ENCODE measurements at regions not wholly inside any gene's neighbourhood (a gene's known extent, or its start where the extent isn't known, plus 50 kb on each side); places are given as distances from the start of the nearest gene placed in this dataset.

DNA sequence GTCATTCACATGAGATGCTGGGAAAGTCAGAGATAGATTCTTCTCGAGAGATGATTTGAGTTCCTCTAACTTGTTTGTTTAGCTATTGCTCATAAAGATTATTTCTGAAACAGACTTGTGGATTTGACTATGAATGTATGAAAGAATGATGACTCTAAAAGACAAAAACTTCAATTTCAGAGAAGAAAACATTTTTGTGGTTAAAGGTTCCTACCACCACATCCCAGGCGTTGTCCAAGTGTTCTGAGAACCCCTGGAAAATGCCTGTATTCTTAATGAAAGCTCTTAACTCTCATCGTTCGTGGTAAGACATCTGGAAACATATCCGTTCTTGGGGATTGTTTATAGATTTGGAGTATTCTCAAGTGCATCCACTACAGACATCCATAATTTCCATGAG is 228.7 kb downstream of the BARHL2 start:
- no peak for DNase-seq

DNA sequence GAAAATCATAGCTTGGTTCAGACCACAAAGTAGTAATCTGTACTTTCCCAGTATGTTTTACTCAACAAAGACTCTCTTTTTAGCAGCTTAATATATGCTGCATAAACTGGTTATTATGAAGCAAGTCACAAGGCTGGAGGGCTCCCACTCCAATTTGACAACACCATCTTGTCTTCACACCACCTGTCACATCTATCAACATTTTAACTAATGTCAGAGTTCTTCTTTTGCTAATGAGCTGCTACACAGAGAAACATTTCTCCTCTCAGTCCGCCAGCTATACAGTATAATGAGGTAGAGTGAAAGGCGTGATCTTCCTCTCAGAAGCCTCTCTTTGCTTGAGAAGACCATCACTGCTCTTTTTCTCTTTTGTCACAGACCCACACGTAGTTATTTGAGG is 230.1 kb downstream of the BARHL2 start:
- DNase-seq, result no peak

DNA sequence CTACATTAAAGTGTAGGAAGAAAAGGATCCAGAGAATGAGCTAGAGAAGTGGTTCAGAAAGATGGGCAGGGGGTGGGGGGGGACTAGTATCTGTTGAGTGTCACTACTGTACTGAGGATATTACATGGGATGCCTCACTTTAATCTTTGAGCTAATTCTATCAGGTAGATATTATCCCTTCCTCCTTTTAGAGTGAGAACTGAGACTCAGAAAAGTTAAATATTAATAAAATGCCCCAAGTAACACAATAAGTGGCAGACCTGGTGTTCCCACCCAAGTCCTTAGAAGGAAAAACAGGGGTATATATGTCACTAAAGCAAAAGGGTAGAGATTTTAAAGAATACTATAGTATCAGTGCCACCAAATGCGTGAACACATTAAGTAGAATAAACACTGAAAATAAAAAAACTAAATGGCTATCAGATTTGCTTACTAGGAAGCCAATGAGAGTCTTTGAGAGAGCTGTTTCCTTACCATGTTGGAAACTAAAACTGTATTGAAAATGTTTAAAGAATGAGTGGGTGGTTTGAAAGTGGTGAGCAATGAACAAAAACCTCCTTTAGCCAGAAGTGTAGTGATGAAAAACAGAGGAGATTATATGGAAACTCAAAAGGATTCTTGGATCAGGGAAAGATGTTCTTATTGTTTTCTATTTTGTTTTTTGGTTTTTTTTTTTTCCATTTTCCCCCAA is 230.8 kb downstream of the BARHL2 start:
- no peak for DNase-seq

DNA sequence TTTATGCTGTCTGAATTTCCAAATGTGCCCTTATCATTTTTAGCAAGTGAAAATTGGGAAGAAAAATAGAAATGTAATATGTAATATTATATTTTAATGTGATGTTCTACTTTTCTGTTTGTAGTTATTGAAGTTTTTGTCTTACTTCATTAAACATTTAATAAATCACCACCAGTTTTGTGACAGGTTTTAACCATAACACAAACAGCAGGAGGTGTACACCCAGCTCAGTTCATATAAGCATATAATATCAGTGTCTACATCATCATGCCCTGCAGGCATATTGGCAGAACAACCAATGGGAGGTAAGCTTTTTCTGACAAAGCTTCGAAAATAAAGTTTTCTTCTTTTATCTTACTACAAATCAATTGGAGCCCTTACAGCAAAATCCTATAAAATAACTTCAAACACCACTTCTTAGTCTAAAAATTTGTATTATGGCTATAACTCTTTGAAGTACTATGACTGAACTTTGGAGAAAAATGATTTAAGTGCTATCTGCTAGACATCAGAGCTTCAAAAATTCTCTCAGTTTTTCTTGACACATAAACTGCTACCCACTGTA is 236.7 kb downstream of the BARHL2 start:
- no peak for DNase-seq

DNA sequence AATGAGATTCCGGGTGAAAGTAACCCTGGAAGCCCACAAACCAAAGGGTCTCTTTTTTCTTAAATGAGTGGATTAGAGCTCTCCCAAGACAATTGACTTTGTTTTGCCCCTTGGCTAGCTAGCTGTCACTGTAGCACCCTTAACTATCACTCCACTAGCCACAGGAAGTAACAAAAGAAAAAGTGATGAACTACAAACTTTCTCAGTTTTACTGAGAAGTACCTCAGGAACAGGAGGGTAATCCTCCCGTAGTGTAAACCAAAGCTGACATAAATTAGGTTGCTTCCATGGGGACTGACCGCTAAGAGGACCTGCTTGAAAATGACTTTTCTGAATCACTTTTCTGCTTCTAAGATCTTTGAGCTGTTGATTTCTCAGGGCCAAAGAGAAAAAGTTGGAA is 240.1 kb downstream of the BARHL2 start:
- DNase-seq, result no peak

DNA sequence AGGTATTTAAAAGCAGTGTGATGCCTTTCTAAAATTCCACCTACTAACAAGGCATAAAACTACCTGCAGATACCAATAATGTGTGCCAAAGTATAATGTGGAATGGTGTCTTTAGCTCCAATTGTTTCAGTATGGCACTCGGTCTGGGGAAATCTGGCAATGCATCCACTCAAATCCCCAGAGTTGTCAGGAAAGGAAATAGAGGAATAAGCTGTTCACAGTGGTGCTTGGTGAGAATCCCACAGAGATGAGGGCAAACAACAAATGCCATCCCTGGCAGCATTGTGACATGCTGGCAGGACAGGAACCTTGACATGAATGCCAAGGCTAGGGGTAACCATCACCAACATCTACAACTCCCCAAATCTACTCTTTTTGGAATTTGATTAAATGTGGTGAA is 240.7 kb downstream of the BARHL2 start:
- no peak for DNase-seq

DNA sequence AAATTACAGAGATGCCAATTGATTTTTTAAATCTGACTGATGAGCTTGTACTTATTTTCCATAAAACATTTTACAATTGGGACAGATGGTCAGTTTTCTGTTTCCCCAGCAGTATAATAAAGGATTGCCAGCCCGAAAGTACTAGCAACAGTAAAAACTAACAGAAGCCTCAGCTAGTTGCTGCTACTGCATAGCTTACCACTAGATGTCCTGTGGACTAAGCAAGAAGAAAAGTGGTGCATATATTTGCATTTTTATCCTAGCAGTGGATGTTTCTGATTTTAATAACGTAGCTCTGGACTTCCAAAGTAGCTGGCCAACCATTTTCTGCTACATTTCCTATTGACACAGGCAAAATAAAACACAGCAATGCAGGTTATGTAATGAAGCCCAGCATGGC is 241.5 kb downstream of the BARHL2 start:
- no peak for DNase-seq

DNA sequence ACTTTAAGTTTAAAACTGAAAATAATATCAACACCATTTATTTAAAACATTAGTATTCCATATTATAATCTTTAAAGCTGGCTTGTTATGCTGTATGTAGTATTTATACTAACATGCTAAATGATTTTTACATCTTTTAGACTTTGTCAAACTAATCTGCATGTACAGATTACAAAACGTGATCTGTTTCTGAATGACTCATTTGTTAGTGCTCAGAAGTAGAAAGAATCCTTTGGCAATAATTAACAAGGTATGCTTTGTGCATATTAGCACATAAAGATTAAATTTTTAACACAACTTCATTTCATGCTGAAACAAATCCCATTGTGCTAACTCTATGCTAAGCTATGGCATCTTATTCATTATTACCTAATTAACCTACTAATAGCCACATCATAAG is 242.4 kb downstream of the BARHL2 start:
- no peak for DNase-seq

DNA sequence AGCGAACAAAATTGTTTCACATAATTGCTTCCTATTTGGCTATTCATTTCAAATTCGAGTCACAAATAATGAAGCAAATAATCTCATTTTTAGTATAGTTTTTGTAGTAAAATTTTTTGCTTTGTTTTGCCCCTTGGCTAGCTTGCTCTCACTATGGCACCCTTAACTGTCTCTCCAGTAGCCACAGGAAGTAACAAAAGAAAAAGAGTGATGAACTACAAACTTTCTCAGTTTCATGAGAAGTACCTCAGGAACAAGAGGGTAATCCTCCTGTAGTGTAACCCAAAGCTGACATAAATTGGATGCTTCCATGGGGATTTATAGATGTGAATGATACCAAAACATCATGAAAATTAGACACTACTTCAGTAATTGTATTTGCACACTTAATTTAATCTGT is 242.9 kb downstream of the BARHL2 start:
- DNase-seq, result no peak

DNA sequence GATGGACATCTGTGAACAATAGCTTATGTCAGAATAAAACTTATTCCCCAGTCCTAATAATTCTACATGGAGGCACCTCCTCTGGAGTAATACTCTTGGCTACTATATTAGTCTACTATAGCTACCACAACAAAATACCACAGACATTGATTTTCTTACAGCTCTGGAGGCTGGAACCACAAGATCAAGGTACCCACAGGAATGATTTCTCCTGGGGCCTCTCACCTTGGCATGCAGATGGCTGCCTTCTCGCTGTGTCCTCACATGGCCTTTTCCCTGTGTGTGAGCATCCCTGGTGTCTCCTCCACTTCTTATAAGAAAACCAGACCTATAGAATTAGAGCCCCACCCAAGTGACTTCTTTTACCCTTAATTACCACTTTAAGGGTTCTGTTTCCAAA is 244.3 kb downstream of the BARHL2 start:
- DNase-seq, result no peak

DNA sequence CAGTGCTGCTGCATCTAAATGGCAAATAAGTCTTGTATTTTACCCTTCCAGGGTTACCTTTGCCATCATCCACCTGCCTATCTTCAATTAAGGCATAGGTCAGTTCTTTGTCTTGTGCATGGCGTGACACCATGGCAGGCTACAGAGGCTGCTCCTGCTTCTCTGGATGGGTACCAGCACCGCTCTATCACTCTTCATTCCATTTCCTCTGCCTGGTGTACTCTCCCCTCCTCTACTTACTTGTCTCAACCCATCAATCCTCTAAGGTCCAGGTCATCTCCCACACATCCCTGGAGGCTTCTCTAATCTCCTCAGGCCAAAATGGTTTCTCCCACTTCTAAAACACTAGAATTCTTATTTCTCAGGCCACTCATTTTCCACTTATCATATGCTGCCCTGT is 257.5 kb downstream of the BARHL2 start:
- no peak for DNase-seq

DNA sequence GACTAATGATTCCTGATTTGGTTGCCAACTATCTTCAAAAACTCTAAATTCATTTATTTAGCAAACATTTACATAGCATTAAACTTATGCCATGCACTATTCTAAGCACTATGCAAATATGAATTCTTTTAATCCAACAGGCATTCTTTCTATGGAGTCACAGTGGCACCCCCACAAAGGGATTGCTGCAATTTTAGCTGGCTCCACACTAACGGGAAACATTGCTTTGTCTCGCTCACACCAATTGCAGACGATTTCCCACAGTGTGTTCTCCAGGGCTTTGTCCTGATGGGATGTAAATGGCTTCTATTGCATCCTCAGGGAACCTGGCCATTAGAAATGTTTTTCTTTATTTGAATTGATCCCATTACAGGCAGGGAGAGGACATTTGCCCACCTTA is 259.1 kb downstream of the BARHL2 start:
- DNase-seq, result no peak

DNA sequence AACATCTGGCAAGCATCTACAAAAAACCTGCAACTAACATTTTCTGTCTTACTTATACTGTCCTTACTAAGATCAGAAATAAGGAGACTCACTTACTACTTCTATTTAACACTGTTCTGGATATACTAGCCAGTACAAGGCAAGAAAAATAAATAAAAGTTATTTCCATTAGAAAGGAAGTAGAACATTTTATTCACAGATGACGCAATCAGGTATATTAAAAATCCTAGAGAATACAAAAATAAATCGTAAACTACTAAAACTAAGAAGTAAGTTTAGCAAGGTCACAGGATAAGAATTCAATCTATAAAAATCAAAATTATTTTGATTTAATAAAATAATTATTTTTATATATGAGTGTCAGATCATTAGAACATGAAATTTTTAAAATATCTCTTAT is 264.6 kb downstream of the BARHL2 start:
- DNase-seq, result no peak

DNA sequence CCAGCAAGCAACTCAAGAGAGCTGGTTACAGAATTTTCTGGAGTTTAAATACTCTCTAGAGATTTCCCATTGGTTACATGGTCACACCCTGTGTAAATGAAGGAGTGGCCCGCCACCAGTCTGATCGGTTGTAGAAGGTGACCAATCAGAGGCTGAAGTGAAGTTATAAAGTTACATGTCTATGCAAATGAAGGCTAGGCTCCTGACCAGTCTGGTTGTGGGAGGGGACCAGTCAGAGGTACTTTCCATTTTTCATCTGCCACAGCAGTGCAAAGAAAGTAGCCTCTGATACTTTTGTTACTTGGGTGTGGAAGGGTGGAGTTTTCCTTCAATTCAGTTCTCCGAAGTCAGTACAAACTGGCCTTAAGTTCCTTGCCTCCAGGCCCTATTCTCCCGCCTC is 273.7 kb downstream of the BARHL2 start:
- DNase-seq, result no peak

DNA sequence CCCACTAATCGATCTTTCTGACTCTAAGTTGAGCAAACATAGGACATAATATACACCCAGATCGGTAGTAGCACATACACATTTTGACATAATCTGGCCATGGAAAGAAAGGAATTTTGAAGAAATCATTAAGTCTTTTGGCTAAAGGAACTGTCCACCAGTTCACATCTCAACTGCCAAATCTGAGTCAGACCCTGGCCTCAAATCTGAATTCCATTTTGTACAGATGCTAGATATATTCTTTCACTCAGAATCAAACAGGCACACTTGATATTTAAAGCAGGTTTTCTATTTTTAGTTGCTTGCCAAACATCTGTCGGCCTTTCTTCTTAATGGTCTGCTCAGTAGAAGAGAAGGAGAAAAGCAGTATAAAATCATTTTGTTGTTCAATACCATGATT is 281.8 kb downstream of the BARHL2 start:
- DNase-seq, result no peak

DNA sequence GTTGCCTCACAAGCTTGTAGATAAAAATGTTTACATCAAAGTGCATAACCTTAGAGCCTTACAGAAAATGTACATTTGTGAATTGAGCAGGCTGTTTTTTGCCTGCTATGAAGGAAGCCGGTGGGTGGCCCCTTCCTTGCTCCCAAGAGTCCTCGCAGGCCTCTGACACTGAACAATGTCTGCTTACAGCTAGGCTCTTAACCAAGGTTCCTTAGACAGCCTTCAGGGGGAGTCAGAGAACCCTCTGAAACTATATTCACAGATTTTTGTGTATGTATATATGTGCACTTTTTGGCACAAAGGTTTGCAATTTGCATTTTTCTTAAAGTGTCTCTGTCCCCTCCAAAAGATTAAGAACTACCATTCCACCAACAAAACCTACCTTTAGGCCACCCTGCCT is 282.6 kb downstream of the BARHL2 start:
- DNase-seq, result no peak

DNA sequence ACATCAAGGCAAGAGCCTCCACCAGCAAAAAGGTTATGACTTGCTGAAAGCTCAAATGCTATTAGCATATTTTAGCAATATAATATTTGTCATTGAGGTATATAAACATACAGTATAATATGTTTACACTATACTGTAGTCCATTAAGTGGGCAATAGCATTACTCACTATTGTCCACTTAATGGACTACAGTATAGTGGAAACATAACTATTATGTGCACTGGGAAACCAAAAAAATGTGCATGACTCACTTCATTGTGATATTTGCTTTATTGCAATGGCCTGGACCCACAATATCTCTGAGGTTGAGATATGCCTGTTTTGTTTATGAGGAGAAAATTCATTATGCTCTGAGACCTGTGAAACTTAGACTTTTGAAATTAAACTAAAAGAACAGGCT is 300.0 kb downstream of the BARHL2 start:
- DNase-seq, result no peak

DNA sequence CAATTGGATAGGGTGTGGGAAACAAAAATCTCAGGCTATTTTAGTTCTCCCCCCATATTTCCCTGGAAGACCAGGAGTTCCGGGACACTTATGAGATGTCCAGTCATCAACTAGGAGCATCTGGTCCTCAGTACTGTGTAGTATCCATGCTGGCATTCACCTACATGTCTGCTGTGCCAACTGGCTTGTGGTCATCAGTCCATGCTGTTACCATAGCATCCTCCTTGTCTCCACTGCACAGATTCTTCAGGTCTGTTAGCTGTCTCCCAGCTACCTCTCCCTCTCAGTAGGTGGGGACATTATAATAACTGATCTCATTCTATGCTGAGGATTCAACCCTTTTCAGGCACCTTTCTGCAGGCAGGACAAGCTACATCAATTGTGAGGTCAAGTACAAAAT is 302.9 kb downstream of the BARHL2 start:
- peak; percentile 10 for DNase-seq

DNA sequence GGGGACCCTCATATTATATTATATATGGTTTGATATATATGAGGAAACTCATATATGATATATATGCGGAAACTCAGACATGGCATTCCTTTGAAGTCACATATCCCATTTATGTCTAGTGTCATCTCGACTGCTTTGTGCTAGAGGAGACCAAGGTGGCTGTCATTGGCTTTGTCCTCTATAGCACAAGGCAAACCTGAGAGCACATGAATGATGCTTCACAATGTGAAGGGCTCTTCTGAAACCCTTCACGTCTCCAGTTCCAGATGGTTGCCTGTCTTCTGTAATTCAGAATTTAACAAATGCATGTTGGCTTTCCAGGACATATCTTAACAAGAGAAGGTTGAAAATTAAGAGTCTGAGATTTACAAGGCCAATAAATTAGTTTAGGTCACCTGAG is 303.6 kb downstream of the BARHL2 start:
- DNase-seq, result peak; percentile 92

DNA sequence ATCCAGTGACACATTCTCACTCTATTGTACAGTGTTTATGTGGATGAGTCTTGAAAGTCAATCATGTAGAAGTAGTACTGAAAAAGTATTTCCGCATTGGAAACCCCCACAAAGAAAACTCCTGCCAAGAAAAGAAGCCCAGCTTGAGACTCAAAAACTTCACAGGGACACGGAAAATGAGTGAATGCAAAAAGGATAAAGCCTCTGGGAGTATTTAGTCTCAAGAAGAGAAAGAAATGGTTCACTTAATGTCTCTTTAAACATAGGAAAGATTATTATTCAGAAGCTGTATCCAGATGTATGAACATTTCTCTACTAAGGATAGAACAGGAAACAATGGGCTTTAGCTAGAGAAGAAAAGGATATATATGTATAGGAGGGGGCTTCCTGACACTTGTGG is 304.5 kb downstream of the BARHL2 start:
- no peak for DNase-seq

DNA sequence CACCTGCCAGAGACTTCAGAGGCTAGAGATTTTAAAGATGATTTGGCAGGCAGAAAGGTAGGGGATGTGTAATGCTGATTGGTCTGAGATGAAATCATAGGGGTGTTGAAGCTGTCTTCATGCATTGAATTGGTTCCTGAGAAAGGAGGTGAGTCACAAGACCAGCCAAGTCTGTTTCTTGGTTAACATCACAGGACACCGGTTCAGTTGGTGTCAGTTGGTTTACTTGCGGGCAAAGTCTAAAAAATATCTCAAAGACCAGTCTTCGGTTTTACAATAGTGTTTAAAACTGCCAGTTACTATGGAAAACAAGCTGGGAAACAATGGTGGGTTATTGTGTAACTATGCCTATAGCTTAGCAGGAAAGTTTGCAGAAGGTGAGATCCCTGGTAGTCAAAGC is 305.9 kb downstream of the BARHL2 start:
- DNase-seq, result no peak

DNA sequence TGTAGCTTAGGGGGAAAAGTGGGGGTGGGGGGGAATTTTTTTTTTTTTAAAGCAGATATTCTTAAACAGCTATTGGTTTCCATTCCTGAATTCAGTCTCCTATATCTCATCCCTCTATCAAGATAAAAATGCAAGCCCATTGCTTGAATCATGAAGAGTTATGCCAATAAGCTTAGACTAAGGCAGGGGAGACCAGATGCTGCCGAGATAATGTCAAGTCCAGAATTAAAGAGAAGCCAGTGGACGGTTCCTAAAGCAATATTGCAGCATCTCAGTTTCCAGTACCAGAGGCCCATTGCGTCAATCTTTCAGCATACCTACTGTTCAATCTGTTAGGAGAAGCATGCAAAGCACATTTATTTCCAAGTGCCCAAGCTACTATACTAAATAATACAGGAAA is 309.4 kb downstream of the BARHL2 start:
- no peak for DNase-seq

DNA sequence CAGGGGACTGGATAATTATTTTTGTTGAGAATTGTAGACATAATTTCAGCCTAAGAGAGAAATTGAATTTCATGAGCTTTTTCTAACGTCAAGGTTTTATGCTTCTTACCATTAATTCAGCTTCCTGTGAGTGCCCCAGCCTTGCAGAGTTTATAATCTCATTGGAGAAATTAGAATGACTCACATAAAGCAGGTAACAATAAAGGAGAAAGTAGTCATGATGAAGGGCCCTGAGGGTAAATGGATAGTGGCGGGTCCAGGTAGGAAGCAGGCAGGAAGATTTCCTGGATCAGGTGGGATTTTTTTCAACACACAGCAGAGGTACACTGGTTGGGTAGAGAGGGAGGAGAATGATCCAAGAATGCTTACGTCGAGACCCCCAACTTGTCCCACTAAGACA is 311.4 kb downstream of the BARHL2 start:
- DNase-seq, result no peak

DNA sequence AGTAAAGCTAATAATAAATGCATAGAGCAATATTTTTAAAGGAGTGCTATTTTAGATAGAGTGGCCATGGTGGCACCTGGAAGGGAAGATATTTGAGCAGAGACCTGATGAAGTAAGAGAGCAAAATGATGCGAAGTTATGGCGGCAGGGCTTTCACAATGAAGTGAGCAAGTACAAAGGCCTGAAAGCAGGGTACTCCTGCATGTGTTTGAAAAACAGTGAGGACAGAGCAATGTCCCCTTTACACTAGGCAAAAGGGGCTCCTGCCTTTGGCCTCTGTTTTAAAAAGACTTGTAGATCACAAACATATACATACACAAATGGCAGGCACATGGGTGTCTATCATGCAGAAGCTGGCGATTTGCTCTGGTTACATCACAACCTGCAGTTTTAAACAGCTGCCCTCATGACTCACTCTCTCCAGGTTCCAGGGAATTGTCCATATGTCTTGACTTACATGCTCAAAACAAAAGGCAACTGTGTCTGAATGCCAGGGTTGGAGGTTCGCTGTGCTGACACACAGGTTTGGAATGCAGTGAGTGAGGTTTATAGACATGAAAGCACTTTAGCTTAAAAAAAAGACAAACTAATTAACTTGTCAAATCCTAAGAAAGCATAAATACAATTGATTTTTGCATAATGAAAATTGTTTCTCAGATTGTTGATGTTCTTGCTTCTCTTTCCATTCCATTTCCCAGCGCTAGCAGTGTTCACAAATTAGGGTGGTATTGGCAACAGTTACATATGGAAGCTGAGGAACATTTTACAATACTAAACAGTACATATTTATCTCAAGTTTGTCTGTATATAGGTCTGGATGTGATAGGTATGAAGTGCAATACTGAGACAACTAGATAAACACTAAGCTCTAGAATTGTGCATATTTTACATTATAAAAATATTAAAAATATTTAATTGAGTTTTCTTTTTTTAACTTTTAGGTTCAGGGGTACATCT is 313.9 kb downstream of the BARHL2 start:
- no peak for DNase-seq

All from DMS79 treated with DMSO at 0.1 percent for 48 hours (cell line).